Keratinocyte (primary cell): ENCODE measurements at regions not wholly inside any gene's neighbourhood (a gene's known extent, or its start where the extent isn't known, plus 50 kb on each side); places are given as distances from the start of the nearest gene placed in this dataset.

Source experiments
- EZH2 ChIP-seq: IDR thresholded peaks from one replicate; pipeline ENCODE4 v1.6.1; 2012; ENCODE audit warnings: inconsistent platforms, mild to moderate bottlenecking, low read length, moderate library complexity
- TF ChIP-seq, protein P1 (sequence below), 3 experiments: IDR thresholded peaks in 1 of 3; conservative IDR thresholded peaks in 1 of 3; optimal IDR thresholded peaks in 1 of 3; 2 replicates in 2 of 3; 3 replicates in 1 of 3; pipeline versions ENCODE3 to v1.5.1; 2011; ENCODE audit warnings: low read length in 3 of 3, mild to moderate bottlenecking in 3 of 3, moderate library complexity in 2 of 3, control low read depth in 1 of 3, inconsistent platforms in 1 of 3; ENCODE audit not compliant: insufficient read depth in 2 of 3; ENCODE audit errors: extremely low read depth in 1 of 3

DNA sequence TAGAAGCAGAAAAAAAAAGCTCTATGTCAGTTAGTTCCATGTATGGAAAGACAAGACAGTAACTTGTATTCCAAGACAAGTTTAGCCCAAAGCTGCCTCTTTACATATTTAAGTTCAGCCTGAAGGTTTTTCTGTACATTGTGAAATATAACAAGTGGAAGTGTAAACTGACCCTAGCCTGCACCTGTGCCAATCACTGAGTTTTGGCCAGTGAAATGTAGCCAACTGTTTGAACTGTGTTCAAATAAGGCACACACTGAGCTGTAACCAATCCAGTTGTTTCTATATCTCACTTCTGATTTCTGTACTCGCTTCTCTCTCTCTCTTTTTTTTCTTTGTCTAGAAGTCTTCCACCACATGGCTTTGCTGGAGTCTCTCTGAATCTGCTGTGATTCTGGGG, 1227.1 kb downstream of the NCAM2 start:
- TF ChIP-seq, protein P1, sequence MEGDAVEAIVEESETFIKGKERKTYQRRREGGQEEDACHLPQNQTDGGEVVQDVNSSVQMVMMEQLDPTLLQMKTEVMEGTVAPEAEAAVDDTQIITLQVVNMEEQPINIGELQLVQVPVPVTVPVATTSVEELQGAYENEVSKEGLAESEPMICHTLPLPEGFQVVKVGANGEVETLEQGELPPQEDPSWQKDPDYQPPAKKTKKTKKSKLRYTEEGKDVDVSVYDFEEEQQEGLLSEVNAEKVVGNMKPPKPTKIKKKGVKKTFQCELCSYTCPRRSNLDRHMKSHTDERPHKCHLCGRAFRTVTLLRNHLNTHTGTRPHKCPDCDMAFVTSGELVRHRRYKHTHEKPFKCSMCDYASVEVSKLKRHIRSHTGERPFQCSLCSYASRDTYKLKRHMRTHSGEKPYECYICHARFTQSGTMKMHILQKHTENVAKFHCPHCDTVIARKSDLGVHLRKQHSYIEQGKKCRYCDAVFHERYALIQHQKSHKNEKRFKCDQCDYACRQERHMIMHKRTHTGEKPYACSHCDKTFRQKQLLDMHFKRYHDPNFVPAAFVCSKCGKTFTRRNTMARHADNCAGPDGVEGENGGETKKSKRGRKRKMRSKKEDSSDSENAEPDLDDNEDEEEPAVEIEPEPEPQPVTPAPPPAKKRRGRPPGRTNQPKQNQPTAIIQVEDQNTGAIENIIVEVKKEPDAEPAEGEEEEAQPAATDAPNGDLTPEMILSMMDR (optimal IDR thresholded peaks at IDR 0.05 in 1 of 3, IDR thresholded peaks at IDR 0.05 in 1 of 3, conservative IDR thresholded peaks at IDR 0.05 in 1 of 3; ENCODE audit: extremely low read depth in 1 of 3, insufficient read depth in 2 of 3, low read length in 3 of 3): no peak
- TF ChIP-seq EZH2: no peak
